Parathyroid adenoma (tissue), 2 donors: ENCODE measurements at regions not wholly inside any gene's neighbourhood (a gene's known extent, or its start where the extent isn't known, plus 50 kb on each side); places are given as distances from the start of the nearest gene placed in this dataset.

Experiments
- H2AFZ ChIP-seq: fragments of 300-600 bp; sonication (generic); one replicate; pipeline ENCODE4 v1.7.0; 2017; ENCODE audit warnings: antibody characterized with exemption, mild to moderate bottlenecking
- H3K27ac ChIP-seq: fragments of 300-600 bp; sonication (generic); one replicate; pipeline ENCODE4 v1.7.0; 2017
- H3K27me3 ChIP-seq: fragments of 300-600 bp; sonication (generic); one replicate; pipeline ENCODE4 v1.7.0; 2017; ENCODE audit warnings: low read length; ENCODE audit not compliant: control insufficient read depth, insufficient read depth
- H3K36me3 ChIP-seq: fragments of 300-600 bp; sonication (generic); one replicate; pipeline ENCODE4 v1.7.0; 2017; ENCODE audit warnings: low read length; ENCODE audit not compliant: control insufficient read depth, insufficient read depth
- H3K4me1 ChIP-seq: fragments of 300-600 bp; sonication (generic); one replicate; pipeline ENCODE4 v1.7.0; 2017; ENCODE audit warnings: control low read depth
- H3K4me2 ChIP-seq: fragments of 300-600 bp; sonication (generic); one replicate; pipeline ENCODE4 v1.7.0; 2017; ENCODE audit warnings: low read length
- H3K4me3 ChIP-seq: fragments of 300-600 bp; sonication (generic); one replicate; pipeline ENCODE4 v1.7.0; 2017; ENCODE audit warnings: low read depth, low read length
- H3K79me2 ChIP-seq: fragments of 300-600 bp; sonication (generic); one replicate; pipeline ENCODE4 v1.7.0; 2017; ENCODE audit warnings: control low read depth
- H3K9ac ChIP-seq: fragments of 300-600 bp; sonication (generic); one replicate; pipeline ENCODE4 v1.7.0; 2017; ENCODE audit warnings: mild to moderate bottlenecking
- H3K9me3 ChIP-seq: fragments of 300-600 bp; sonication (generic); one replicate; pipeline ENCODE4 v1.7.0; 2017; ENCODE audit warnings: low read length; ENCODE audit not compliant: control insufficient read depth
- TF ChIP-seq, protein P1 (sequence below): fragments of 300-600 bp; sonication (generic); IDR thresholded peaks from one replicate; pipeline ENCODE4 v1.7.0; 2017; ENCODE audit warnings: antibody characterized with exemption, mild to moderate bottlenecking
- donor health status: primary hyperparathyroidism.

DNA sequence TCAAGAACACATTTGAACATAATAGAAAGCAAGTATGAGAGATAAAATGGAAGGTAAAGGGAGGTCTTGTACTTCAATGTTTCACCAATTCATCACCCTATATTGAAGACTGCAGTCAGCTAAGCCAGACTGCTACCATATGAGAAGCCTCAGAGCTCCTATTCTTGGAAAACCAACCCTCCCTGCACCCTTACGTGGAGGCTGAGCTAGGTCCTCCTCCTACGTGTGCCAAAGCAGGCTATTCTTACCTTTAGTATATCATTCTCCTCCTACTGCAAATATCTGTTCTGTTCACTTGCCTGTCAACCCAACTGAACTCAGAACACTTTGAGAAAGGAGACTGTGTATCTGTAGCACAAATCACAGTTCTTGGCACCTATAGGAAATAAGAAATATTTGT is 255.8 kb upstream of the HNRNPA3 start:
- Histone ChIP-seq H3K79me2 (no peaks in the 10 kb centered on the region), H3K9ac (no peak overlapping the region), H3K9me3 (no peaks in the 10 kb centered on the region), H3K4me2 (no peak overlapping the region), H3K4me3 (no peak overlapping the region), H3K4me1 (no peaks in the 10 kb centered on the region), H3K36me3 (no peaks in the 10 kb centered on the region), H3K27ac (no peak overlapping the region), H3K27me3 (no peaks in the 10 kb centered on the region), H2AFZ (no peak overlapping the region)
- TF ChIP-seq, protein P1, sequence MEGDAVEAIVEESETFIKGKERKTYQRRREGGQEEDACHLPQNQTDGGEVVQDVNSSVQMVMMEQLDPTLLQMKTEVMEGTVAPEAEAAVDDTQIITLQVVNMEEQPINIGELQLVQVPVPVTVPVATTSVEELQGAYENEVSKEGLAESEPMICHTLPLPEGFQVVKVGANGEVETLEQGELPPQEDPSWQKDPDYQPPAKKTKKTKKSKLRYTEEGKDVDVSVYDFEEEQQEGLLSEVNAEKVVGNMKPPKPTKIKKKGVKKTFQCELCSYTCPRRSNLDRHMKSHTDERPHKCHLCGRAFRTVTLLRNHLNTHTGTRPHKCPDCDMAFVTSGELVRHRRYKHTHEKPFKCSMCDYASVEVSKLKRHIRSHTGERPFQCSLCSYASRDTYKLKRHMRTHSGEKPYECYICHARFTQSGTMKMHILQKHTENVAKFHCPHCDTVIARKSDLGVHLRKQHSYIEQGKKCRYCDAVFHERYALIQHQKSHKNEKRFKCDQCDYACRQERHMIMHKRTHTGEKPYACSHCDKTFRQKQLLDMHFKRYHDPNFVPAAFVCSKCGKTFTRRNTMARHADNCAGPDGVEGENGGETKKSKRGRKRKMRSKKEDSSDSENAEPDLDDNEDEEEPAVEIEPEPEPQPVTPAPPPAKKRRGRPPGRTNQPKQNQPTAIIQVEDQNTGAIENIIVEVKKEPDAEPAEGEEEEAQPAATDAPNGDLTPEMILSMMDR, result no peak

DNA sequence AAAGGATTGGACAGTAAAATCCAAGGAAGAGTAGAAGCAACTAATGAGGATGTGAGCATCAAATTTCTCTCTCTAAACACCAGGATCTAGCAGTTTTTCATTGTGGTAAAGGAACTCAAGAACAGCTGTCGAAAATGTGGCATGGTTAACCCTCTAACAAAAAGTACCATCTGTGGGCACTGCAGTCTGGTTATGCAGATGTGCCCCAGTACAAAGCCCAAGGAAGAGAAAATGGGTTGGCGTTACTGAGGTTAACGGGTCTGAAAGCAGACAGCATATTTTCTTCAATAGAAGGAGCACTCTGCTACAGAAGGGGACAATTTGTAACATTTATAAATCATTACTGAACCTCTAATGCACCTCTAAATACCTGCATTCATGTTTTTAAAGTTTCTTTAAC is 253.0 kb upstream of the HNRNPA3 start:
- Histone ChIP-seq H3K9ac (no peak overlapping the region), H3K79me2 (no peaks in the 10 kb centered on the region), H2AFZ (no peak overlapping the region), H3K27ac (no peak overlapping the region), H3K4me2 (no peak overlapping the region), H3K27me3 (no peaks in the 10 kb centered on the region), H3K9me3 (no peaks in the 10 kb centered on the region), H3K4me3 (no peak overlapping the region), H3K4me1 (no peaks in the 10 kb centered on the region), H3K36me3 (no peaks in the 10 kb centered on the region)
- TF ChIP-seq, protein P1, result no peak

DNA sequence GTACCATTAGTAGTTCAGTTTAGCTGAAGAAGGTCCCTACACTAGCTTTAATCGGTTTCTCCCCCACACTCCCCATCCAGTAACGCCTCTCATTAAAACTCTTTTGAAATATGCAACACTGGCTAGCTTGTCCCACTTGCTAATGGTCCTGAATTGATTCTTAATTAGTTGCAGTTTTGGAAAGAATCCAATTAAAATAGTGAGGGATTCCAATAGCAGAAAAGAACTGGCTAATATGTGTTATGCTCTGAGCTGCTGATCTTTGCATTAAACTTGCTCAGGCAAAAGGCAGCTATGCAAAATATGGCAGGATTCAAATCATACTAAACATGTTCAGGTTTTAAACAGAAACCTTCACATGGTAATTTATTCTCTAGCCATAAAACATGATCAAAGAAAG is 252.5 kb upstream of the HNRNPA3 start:
- no peaks in the 10 kb centered on the region for H3K4me1 ChIP-seq

DNA sequence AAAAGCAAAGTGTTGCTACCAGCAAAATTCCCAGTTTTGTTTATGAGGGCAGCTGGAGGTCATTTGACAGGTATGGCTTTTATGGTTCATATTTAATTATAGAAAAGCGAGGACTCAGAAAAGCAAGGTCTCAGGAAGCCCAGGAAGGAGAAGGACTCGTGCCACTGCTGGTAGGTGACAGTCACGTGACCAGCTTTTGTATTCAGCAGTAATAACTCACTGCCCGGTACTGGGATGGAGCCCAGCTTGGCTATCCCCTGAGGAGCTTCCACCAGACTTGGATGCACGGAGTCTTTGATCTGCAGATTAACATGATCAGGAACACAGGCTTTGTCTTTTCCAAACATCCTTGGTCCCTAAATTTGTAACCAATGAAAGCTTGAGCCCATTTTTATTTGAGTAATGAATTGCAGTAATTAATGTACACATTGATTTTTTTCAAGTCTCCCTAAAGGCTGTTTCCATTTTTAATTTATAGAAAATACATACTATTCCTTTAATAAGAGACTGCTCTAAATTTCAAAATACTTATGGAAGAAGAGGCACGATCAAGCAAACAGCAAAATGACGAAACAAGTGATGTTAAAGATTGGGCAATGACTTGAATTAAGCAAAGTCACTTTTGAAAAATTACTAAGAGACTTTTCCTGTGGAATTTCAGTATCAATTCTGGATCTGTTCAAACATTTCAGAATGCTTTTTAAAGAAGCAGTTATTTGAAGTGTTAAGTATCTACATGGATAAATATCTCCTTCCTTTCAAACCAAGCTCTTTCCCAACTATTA is 251.7 kb upstream of the HNRNPA3 start:
- Histone ChIP-seq H3K4me2 (no peak overlapping the region), H3K79me2 (no peaks in the 10 kb centered on the region), H2AFZ (no peak overlapping the region), H3K4me3 (no peak overlapping the region), H3K27me3 (no peaks in the 10 kb centered on the region), H3K27ac (no peak overlapping the region), H3K9ac (no peak overlapping the region), H3K4me1 (no peaks in the 10 kb centered on the region), H3K36me3 (no peaks in the 10 kb centered on the region), H3K9me3 (no peaks in the 10 kb centered on the region)
- TF ChIP-seq, protein P1, result no peak

More for the DNA sequence above, 252.5 kb upstream of the HNRNPA3 start:
- H3K4me2 ChIP-seq, result no peak overlapping the region
- no peak overlapping the region for H3K9ac ChIP-seq
- no peak overlapping the region for H3K27ac ChIP-seq
- TF ChIP-seq, protein P1, result no peak
- no peak overlapping the region for H2AFZ ChIP-seq
- H3K9me3 ChIP-seq, result no peaks in the 10 kb centered on the region
- no peak overlapping the region for H3K4me3 ChIP-seq
- H3K27me3 ChIP-seq, result no peaks in the 10 kb centered on the region
- no peaks in the 10 kb centered on the region for H3K36me3 ChIP-seq
- no peaks in the 10 kb centered on the region for H3K79me2 ChIP-seq
